ENCODE measurements at regions not wholly inside any gene's neighbourhood (a gene's known extent, or its start where the extent isn't known, plus 50 kb on each side); places are given as distances from the start of the nearest gene placed in this dataset.

DNA sequence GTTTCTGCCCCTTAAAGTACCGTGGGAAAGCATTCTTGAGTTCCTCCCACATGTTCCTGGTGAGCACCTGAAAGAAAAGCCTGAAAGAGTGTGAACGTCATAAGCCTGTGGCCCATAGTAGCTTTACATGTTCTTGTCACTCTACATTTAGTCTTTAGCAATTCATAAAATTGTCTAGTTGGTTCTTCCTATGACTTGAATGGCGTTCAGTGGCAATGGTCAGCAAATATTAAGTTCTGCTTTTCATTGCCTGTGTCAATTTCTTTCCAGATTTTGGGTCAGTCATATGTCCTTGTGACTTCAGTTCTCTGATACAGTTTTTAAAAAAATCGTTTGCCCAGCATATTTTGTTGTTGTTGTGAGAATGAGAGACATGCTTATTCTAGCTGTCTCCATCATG lies 650.0 kb upstream of the BOD1L1 start:
- no peak for FAIRE-seq
- Histone ChIP-seq H3K9me3 (ENCODE audit: control insufficient read depth, low read depth, low read length) (no peaks in the 10 kb centered on the region), H3K79me2 (ENCODE audit: control insufficient read depth, insufficient read depth, low read length) (no peaks in the 10 kb centered on the region), H3K36me3 (ENCODE audit: control insufficient read depth in 2 of 2, extremely low read depth in 1 of 2, insufficient read depth in 2 of 2, low read length in 2 of 2) (no peaks in the 10 kb centered on the region), H3K4me2 (ENCODE audit: control insufficient read depth, extremely low read depth, insufficient read depth, low read depth, low read length) (no peak overlapping the region), H2AFZ (ENCODE audit: control insufficient read depth, low read length) (no peak overlapping the region), H3K27ac (ENCODE audit: control insufficient read depth, insufficient read depth, low read length) (no peak overlapping the region), H3K27me3 (ENCODE audit: control insufficient read depth, extremely low read depth, insufficient read depth, low read length) (no peaks in the 10 kb centered on the region), H4K20me1 (ENCODE audit: control insufficient read depth, extremely low read depth, insufficient read depth, low read length) (no peaks in the 10 kb centered on the region), H3K9me1 (ENCODE audit: control insufficient read depth, extremely low read depth, insufficient read depth, low read length) (no peaks in the 10 kb centered on the region), H3K4me3 (ENCODE audit: control insufficient read depth in 2 of 3, extremely low read depth in 1 of 3, insufficient read depth in 2 of 3, low read depth in 1 of 3, low read length in 3 of 3) (no peak overlapping the region), H3K4me1 (ENCODE audit: control insufficient read depth, extremely low read depth, insufficient read depth, low read length) (no peaks in the 10 kb centered on the region), H3K9ac (ENCODE audit: control insufficient read depth, extremely low read depth, insufficient read depth, low read length) (no peak overlapping the region)
- TF ChIP-seq EZH2 (IDR thresholded peaks at IDR 0.05; ENCODE audit: low read length), result no peak
- TF ChIP-seq, protein P1, sequence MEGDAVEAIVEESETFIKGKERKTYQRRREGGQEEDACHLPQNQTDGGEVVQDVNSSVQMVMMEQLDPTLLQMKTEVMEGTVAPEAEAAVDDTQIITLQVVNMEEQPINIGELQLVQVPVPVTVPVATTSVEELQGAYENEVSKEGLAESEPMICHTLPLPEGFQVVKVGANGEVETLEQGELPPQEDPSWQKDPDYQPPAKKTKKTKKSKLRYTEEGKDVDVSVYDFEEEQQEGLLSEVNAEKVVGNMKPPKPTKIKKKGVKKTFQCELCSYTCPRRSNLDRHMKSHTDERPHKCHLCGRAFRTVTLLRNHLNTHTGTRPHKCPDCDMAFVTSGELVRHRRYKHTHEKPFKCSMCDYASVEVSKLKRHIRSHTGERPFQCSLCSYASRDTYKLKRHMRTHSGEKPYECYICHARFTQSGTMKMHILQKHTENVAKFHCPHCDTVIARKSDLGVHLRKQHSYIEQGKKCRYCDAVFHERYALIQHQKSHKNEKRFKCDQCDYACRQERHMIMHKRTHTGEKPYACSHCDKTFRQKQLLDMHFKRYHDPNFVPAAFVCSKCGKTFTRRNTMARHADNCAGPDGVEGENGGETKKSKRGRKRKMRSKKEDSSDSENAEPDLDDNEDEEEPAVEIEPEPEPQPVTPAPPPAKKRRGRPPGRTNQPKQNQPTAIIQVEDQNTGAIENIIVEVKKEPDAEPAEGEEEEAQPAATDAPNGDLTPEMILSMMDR (optimal IDR thresholded peaks at IDR 0.05 in 1 of 3, IDR thresholded peaks at IDR 0.05 in 1 of 3, conservative IDR thresholded peaks at IDR 0.05 in 1 of 3; ENCODE audit: extremely low read depth in 1 of 3, insufficient read depth in 2 of 3, low read length in 3 of 3), result no peak
- no peak for DNase-seq (ENCODE audit: low read depth, low spot score)
- dilution Hi-C loops (cut with MboI; ENCODE audit: extremely low pct_ligation_motif_present, low sequenced_read_pairs), result no loop called here

DNA sequence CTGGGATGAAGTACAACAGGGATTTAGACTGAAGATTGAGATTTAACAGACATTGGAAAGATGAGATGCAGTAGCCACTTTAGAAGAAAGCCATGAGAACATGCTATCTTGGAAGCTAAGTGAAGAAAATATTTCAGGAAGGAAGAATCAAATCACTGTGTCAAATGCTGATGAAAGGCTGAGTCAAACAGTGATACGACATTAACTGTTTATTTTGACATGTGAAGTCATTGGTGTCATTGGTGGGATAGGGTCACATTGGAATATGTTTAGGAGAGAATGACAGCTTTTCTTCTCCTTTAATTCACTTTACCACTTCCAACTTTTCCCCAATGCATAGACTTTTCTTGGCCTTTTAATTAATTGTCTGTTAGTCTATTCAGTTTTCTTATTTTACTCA lies 653.0 kb upstream of the BOD1L1 start:
- Histone ChIP-seq H3K79me2 (ENCODE audit: control insufficient read depth, insufficient read depth, low read length) (no peaks in the 10 kb centered on the region), H3K27me3 (ENCODE audit: control insufficient read depth, extremely low read depth, insufficient read depth, low read length) (no peaks in the 10 kb centered on the region), H3K9me3 (ENCODE audit: control insufficient read depth, low read depth, low read length) (no peaks in the 10 kb centered on the region), H3K4me2 (ENCODE audit: control insufficient read depth, extremely low read depth, insufficient read depth, low read depth, low read length) (no peak overlapping the region), H3K4me1 (ENCODE audit: control insufficient read depth, extremely low read depth, insufficient read depth, low read length) (no peaks in the 10 kb centered on the region), H4K20me1 (ENCODE audit: control insufficient read depth, extremely low read depth, insufficient read depth, low read length) (no peaks in the 10 kb centered on the region), H3K4me3 (ENCODE audit: control insufficient read depth in 2 of 3, extremely low read depth in 1 of 3, insufficient read depth in 2 of 3, low read depth in 1 of 3, low read length in 3 of 3) (no peak overlapping the region), H2AFZ (ENCODE audit: control insufficient read depth, low read length) (no peak overlapping the region), H3K27ac (ENCODE audit: control insufficient read depth, insufficient read depth, low read length) (no peak overlapping the region), H3K9ac (ENCODE audit: control insufficient read depth, extremely low read depth, insufficient read depth, low read length) (no peak overlapping the region), H3K9me1 (ENCODE audit: control insufficient read depth, extremely low read depth, insufficient read depth, low read length) (no peaks in the 10 kb centered on the region), H3K36me3 (ENCODE audit: control insufficient read depth in 2 of 2, extremely low read depth in 1 of 2, insufficient read depth in 2 of 2, low read length in 2 of 2) (no peaks in the 10 kb centered on the region)
- no peak for DNase-seq (ENCODE audit: low read depth, low spot score)
- TF ChIP-seq, protein P1 (optimal IDR thresholded peaks at IDR 0.05 in 1 of 3, IDR thresholded peaks at IDR 0.05 in 1 of 3, conservative IDR thresholded peaks at IDR 0.05 in 1 of 3; ENCODE audit: extremely low read depth in 1 of 3, insufficient read depth in 2 of 3, low read length in 3 of 3), result no peak
- no peak for TF ChIP-seq EZH2 (IDR thresholded peaks at IDR 0.05; ENCODE audit: low read length)
- peak; percentile 48 for FAIRE-seq
- dilution Hi-C loops (cut with MboI; ENCODE audit: extremely low pct_ligation_motif_present, low sequenced_read_pairs), result no loop called here
